ENCODE measurements at regions not wholly inside any gene's neighbourhood (a gene's known extent, or its start where the extent isn't known, plus 50 kb on each side); places are given as distances from the start of the nearest gene placed in this dataset.

DNA sequence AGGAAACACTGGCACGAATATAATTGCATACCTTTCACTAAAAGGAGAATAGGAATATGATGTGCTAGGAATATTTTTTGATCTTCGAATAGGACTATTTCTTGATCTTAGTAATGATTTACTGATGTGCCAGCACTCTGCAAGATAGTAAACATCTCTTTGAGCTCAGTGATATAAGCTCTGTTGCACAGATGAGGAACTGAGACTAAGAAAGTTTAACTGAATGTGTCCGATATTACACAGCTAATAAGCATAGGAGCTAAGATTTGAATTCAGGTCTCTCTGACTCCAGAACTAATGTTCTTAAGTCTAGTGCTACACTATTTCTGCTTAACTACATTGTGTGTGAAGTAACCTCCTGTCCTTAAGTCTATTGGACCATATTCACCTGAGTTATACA, 98.4 kb upstream of the PTPRZ1 start:
- H3K36me3 Mint-ChIP-seq: no peaks in the 10 kb centered on the region
- ChIA-PET POLR2A (no interaction called here), CTCF (no interaction called here)
- H3K27ac Mint-ChIP-seq: no peak overlapping the region
- intact Hi-C loops (cut with micrococcal nuclease): no loop called here
- no peaks in the 10 kb centered on the region for H3K9me3 Mint-ChIP-seq
- H3K4me1 Mint-ChIP-seq (ENCODE audit: low read depth): no peaks in the 10 kb centered on the region
- no peaks in the 10 kb centered on the region for H3K27me3 Mint-ChIP-seq
- no peak for DNase-seq
- no peak overlapping the region for H3K4me3 Mint-ChIP-seq

DNA sequence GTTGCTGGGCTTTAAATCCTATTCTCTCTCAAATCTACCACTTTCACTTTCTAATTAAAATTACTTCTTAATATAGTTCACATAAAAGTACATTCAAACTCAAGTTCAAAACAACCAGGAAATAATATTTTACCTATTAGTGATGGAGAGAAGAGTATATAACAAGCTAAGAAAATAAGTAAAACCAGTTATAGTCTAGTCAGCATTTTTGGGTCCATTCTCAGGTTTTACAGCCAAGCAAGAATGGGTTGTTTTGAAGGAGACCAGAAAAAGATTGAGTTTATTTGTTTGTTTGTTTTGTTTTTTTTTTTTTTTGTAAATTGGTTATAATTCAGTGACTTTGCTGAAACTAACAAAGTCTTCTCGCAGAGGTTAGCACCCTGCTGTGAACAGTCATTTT, 106.3 kb upstream of the PTPRZ1 start:
- Mint-ChIP-seq H3K4me1 (ENCODE audit: low read depth) (no peaks in the 10 kb centered on the region), H3K4me3 (no peak overlapping the region), H3K27ac (no peak overlapping the region), H3K36me3 (no peaks in the 10 kb centered on the region), H3K27me3 (no peaks in the 10 kb centered on the region), H3K9me3 (peaks cover 3% of the 10 kb centered on the region)
- DNase-seq: no peak
- ChIA-PET POLR2A (no interaction called here), CTCF (no interaction called here)
- intact Hi-C loops (cut with micrococcal nuclease): no loop called here

DNA sequence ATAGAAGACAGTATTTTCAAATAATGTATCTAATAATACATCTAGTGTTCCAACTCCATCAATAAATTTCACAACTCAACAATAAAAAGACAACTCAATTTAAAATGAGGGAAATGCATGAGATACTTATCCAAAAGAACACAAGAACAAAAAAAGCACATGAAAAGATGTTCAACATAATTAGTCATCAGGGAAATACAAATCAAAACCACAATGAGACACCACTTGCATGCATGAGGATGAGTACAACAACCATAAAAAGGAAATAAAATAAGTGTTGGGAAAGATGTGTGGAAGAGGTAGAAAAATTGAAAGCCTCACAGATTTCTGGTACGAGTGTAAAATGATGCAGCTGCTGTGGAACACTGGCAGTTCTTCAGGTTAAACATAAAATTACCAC, 111.6 kb upstream of the PTPRZ1 start:
- POLR2A ChIA-PET: no interaction called here
- no peaks in the 10 kb centered on the region for H3K4me1 Mint-ChIP-seq (ENCODE audit: low read depth)
- CTCF ChIA-PET: no interaction called here
- intact Hi-C loops (cut with micrococcal nuclease): no loop called here
- H3K36me3 Mint-ChIP-seq: no peaks in the 10 kb centered on the region
- H3K27ac Mint-ChIP-seq: no peak overlapping the region
- DNase-seq: no peak
- no peak overlapping the region for H3K4me3 Mint-ChIP-seq
- peaks cover 3% of the 10 kb centered on the region for H3K9me3 Mint-ChIP-seq
- no peaks in the 10 kb centered on the region for H3K27me3 Mint-ChIP-seq

DNA sequence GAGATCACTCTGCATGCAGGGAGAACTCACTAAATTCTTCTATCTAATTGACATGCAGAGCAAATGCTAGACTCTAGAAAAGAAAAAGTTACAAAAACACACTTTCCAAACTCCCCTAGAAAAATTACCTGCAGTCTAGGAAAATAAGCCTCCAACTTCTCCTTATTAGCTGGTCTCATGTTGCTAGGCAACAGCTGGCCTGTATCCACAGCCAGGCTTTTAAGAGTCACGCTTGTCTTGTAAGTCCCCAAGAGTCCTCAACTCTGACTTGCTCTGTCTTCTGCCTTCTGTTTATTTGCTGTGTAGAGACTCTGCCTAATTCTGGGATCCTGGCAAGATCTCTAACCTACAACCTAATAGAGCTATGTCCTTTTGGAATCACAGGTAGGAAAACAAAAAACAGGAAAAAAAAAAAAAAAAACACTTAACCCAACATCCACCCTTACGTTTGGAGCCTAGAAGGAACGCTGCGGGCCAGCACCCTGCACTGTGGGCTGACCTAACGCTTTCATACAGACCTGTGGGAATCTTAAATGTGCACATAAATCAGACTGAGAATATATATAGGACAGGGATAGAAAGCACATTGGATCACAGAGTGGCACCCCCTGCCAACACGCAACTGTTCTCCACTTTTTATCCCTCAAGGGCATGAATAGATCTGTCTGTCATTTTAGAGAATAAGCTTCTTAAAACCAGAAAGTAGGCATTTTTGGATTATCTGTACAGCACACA, 117.0 kb upstream of the PTPRZ1 start:
- no peaks in the 10 kb centered on the region for H3K27me3 Mint-ChIP-seq
- H3K4me1 Mint-ChIP-seq (ENCODE audit: low read depth): no peaks in the 10 kb centered on the region
- no peaks in the 10 kb centered on the region for H3K9me3 Mint-ChIP-seq
- POLR2A ChIA-PET: no interaction called here
- no peak overlapping the region for H3K4me3 Mint-ChIP-seq
- CTCF ChIA-PET: no interaction called here
- no peaks in the 10 kb centered on the region for H3K36me3 Mint-ChIP-seq
- H3K27ac Mint-ChIP-seq: no peak overlapping the region
- intact Hi-C loops (cut with micrococcal nuclease): no loop called here
- no peak for DNase-seq

DNA sequence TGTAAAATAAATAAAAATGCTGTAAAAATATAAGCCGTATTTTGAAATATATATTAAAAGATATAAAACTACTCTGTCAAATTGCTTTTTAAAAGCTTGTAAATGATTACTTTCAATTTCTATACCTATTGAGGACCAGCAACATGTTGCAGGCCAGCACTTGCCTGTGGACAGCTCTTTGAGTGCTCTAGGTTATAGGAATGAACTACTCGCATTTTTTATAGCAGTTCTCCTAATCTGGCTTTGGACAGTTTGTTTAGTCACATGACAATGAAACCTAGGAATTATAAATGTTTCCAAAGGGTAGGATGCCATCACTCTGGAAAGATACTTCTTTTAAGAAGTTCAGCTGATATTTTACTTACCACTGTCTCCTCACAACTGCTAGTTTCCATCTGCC, 117.7 kb upstream of the PTPRZ1 start:
- CTCF ChIA-PET: no interaction called here
- intact Hi-C loops (cut with micrococcal nuclease): no loop called here
- H3K4me3 Mint-ChIP-seq: no peak overlapping the region

DNA sequence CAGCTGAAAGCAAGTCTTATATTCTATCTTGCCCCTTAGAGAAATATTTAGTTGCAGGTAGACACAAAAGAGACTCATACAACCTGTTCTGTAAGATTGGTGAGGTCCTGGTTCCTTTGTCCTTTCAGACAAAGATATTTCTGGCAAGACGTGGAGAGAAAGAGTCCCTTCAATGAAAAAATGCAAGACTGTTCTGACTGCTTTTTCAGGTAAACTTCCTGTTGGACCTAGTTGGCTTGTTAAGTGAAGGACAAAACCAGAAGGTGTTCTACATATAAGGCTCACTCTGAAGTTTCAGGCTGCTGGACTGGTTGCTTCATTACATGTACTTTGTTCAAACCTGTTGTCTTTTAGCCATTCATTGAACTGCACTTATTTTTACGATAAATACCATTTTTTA, 119.0 kb upstream of the PTPRZ1 start:
- Mint-ChIP-seq H3K4me1 (ENCODE audit: low read depth) (no peaks in the 10 kb centered on the region), H3K27me3 (no peaks in the 10 kb centered on the region), H3K4me3 (no peak overlapping the region), H3K27ac (no peak overlapping the region), H3K9me3 (no peaks in the 10 kb centered on the region), H3K36me3 (no peaks in the 10 kb centered on the region)
- DNase-seq: no peak
- POLR2A ChIA-PET: no interaction called here
- intact Hi-C loops (cut with micrococcal nuclease): no loop called here
- CTCF ChIA-PET: no interaction called here

More for the DNA sequence above, 117.7 kb upstream of the PTPRZ1 start:
- Mint-ChIP-seq H3K27ac (no peak overlapping the region), H3K4me1 (ENCODE audit: low read depth) (no peaks in the 10 kb centered on the region), H3K9me3 (no peaks in the 10 kb centered on the region), H3K36me3 (no peaks in the 10 kb centered on the region), H3K27me3 (no peaks in the 10 kb centered on the region)
- POLR2A ChIA-PET: no interaction called here
- DNase-seq: no peak

DNA sequence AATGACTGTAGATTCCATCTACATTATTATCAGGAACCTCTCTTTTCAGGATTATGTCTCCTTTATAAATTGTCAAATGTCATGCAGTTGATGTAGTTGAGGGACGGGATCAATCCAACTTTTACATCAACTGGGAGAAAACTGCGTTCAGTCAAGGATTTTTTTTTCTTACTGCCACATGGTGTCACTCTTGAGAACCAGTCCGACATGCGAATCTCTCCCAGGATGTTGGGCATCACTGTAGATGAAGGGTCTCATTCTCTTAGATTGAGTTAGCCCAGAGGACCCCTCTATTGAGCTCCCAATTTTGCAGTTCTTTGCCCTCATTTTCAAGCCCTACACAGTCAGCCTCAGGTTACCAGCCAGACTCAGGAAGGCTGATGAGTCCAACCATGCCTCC, 120.3 kb upstream of the PTPRZ1 start:
- Mint-ChIP-seq H3K9me3 (no peaks in the 10 kb centered on the region), H3K36me3 (no peaks in the 10 kb centered on the region), H3K4me1 (ENCODE audit: low read depth) (no peaks in the 10 kb centered on the region), H3K27me3 (no peaks in the 10 kb centered on the region), H3K4me3 (no peak overlapping the region), H3K27ac (no peak overlapping the region)
- intact Hi-C loops (cut with micrococcal nuclease): no loop called here
- DNase-seq: no peak
- ChIA-PET CTCF (no interaction called here), POLR2A (no interaction called here)

DNA sequence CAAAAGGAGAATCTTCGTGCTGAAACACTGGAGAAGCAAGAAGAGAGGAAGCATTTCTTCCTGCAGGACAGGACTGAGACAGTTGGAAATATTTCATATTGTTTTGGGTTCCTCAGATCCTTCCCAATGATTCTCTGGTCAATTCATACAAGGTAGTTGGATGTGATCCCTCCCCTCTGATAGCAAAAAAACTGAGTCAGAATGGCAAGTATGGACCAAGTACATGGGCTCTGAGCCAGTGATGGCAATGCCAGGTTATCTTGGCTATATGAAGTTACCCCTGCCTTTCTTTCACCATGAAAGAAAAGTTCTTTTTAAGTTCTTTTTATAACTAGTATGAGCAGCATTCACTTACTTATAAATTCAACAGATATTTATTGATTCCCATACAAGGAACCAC, 124.4 kb upstream of the PTPRZ1 start:
- Mint-ChIP-seq H3K4me1 (ENCODE audit: low read depth) (no peaks in the 10 kb centered on the region), H3K27ac (no peak overlapping the region), H3K9me3 (no peaks in the 10 kb centered on the region), H3K4me3 (no peak overlapping the region), H3K27me3 (no peaks in the 10 kb centered on the region), H3K36me3 (no peaks in the 10 kb centered on the region)
- POLR2A ChIA-PET: no interaction called here
- DNase-seq: no peak
- intact Hi-C loops (cut with micrococcal nuclease): no loop called here
- CTCF ChIA-PET: no interaction called here

DNA sequence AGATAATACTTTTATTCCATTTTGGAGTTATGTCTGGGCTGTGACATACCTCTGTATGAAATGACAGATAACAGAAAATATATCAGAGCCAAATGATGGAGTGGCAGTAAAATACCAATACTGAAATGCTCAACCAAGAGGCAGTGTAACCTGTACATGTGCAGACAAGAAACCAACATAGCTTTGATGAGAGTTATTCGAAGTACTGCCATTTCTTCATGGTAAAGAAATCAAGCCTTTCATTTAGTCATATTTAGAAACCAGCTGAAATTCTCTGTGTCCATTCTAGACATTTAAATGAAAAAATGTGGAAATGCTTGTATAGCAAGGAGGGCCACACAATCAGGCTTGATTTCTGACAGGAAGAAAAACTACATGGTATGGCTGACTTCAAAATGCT, 127.1 kb upstream of the PTPRZ1 start:
- no peak for DNase-seq
- no peak overlapping the region for H3K27ac Mint-ChIP-seq
- ChIA-PET CTCF (no interaction called here), POLR2A (no interaction called here)
- H3K36me3 Mint-ChIP-seq: no peaks in the 10 kb centered on the region
- intact Hi-C loops (cut with micrococcal nuclease): no loop called here
- H3K4me1 Mint-ChIP-seq (ENCODE audit: low read depth): no peaks in the 10 kb centered on the region
- no peaks in the 10 kb centered on the region for H3K9me3 Mint-ChIP-seq
- no peak overlapping the region for H3K4me3 Mint-ChIP-seq
- no peaks in the 10 kb centered on the region for H3K27me3 Mint-ChIP-seq

DNA sequence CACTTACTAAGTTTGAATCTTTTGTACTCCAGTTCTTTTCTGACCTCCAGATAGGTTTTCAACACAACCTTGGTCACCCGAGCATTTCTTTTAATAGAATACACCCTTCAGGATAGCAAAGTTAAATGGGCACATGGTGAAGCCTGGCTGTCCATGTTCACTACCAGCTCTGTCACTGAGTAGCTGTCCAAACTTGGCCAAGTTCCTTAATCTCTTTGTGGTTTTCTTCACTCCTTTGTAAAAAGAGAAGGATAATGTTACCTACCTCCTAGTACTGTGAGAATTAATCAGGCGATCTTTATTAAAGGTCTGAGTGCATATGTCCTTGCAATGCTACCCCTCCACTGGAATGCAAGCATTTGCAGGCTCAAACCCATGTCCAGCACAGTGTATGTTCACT, 128.1 kb upstream of the PTPRZ1 start:
- POLR2A ChIA-PET: no interaction called here
- H3K27ac Mint-ChIP-seq: no peak overlapping the region
- H3K4me1 Mint-ChIP-seq (ENCODE audit: low read depth): no peaks in the 10 kb centered on the region
- intact Hi-C loops (cut with micrococcal nuclease): no loop called here
- no peaks in the 10 kb centered on the region for H3K36me3 Mint-ChIP-seq
- DNase-seq: no peak
- H3K9me3 Mint-ChIP-seq: peaks cover 1% of the 10 kb centered on the region
- no peaks in the 10 kb centered on the region for H3K27me3 Mint-ChIP-seq
- CTCF ChIA-PET: no interaction called here
- H3K4me3 Mint-ChIP-seq: no peak overlapping the region

DNA sequence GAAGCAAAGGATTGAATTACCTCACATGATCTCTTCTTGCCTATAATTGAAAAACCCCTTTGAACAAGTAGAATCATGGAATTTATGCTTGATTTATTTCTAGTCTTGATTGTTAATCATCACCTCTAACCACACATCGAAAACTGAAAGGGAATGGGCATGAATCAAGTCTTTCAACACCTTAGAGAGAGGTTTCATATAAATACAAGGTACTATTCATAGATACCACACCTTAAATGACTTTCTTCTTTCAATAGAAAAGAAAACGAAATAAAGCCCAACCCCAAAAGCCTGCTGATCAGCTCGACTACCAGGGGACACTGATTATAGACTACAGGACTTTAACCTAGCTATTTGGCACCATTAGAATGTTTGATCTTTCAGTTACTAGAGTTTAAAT, 128.6 kb upstream of the PTPRZ1 start:
- no peak for DNase-seq
- intact Hi-C loops (cut with micrococcal nuclease): no loop called here
- Mint-ChIP-seq H3K4me3 (no peak overlapping the region), H3K36me3 (no peaks in the 10 kb centered on the region), H3K9me3 (peaks cover 3% of the 10 kb centered on the region), H3K4me1 (ENCODE audit: low read depth) (no peaks in the 10 kb centered on the region), H3K27me3 (no peaks in the 10 kb centered on the region), H3K27ac (no peak overlapping the region)
- ChIA-PET CTCF (no interaction called here), POLR2A (no interaction called here)

DNA sequence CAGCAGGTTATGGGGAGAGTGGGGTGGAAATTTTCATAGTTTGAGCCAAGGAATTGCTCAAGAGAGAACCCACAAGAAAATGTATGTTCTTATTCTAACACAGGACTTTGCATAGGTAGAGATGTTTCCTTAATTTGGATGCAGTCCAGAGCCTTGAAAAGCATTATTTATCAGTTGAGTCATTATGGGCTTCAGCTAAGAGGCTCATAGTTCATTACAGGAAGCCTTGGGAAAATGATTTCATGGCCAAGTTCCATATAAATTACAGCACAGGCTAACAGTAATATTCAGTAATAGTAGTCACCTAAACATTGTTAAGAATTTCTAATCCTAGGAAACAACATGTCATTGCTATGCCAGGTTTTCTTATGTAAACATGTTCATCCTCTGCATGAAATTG, 131.1 kb upstream of the PTPRZ1 start:
- intact Hi-C loops (cut with micrococcal nuclease): no loop called here
- CTCF ChIA-PET: no interaction called here

DNA sequence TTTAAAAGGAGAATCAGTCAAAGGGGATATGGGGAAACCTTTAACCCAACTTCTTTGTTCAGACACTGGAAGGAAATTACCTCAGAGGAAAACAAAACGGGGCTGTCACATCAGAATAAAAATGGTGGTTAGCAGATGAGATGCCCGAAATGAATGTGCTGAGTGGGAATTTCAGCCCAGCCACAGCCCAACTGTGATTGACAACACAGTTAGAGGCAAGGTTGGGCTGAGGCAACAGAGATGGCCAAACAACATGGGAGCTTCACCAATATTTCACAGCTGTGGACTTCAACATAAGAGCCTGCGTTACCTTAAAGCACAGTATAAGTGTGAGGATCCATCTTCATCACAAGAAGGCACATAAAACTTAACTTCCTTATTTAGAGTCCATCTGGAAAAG, 133.5 kb upstream of the PTPRZ1 start:
- ChIA-PET POLR2A (no interaction called here), CTCF (no interaction called here)
- Mint-ChIP-seq H3K36me3 (no peaks in the 10 kb centered on the region), H3K27me3 (no peaks in the 10 kb centered on the region), H3K27ac (no peak overlapping the region), H3K4me1 (ENCODE audit: low read depth) (no peaks in the 10 kb centered on the region), H3K4me3 (no peak overlapping the region), H3K9me3 (peaks cover 5% of the 10 kb centered on the region)
- DNase-seq: no peak
- intact Hi-C loops (cut with micrococcal nuclease): no loop called here

More for the DNA sequence above, 131.1 kb upstream of the PTPRZ1 start:
- Mint-ChIP-seq H3K27me3 (no peaks in the 10 kb centered on the region), H3K9me3 (peaks cover 5% of the 10 kb centered on the region), H3K4me3 (no peak overlapping the region), H3K4me1 (ENCODE audit: low read depth) (no peaks in the 10 kb centered on the region), H3K27ac (no peak overlapping the region), H3K36me3 (no peaks in the 10 kb centered on the region)
- no peak for DNase-seq
- POLR2A ChIA-PET: no interaction called here

DNA sequence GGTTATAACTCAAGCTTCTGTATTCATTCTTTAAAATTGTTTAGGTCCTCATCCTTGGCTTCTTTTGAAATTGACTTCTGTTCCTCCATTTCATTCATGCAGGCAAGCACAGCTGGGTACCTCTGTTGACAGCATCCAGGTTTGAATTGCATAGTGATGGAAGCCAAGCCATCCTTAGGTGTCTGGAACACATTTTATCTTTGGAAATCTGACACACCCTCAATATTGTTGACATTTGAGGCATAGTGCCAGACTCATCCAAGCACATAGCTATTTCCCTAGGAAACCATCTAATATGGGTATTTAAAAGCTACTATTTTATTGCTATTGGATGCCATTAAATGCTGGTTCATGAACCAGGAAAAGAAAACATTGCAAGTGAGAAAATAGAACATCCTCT, 142.1 kb upstream of the PTPRZ1 start:
- no peak for DNase-seq
- ChIA-PET CTCF (no interaction called here), POLR2A (no interaction called here)
- Mint-ChIP-seq H3K9me3 (peaks cover 13% of the 10 kb centered on the region), H3K4me1 (ENCODE audit: low read depth) (no peaks in the 10 kb centered on the region), H3K36me3 (no peaks in the 10 kb centered on the region), H3K4me3 (no peak overlapping the region), H3K27ac (no peak overlapping the region), H3K27me3 (no peaks in the 10 kb centered on the region)
- intact Hi-C loops (cut with micrococcal nuclease): no loop called here

Measured in activated CD4-positive, alpha-beta memory T cell treated with anti-CD3 and anti-CD28 coated beads for 36 hours (primary cell).